Activated T-cell treated with anti-CD3 and anti-CD28 coated beads, Interleukin-2, amount 50 U/mL, for 4 hours (primary cell): ENCODE measurements at regions not wholly inside any gene's neighbourhood (a gene's known extent, or its start where the extent isn't known, plus 50 kb on each side); places are given as distances from the start of the nearest gene placed in this dataset.

Source experiments
- ATAC-seq, 2 donors: fragments of 200-7000 bp; cut with Tn5 transposase; one replicate each; pipeline ENCODE4 v1.10.0; 2021
- DNase-seq: peaks from one replicate; pipeline ENCODE4 v3.0.0-alpha.2; 2020
- H3K27me3 Mint-ChIP-seq: one replicate; pipeline ENCODE4 v1.8.0; 2021; ENCODE audit warnings: low read depth, mixed read lengths
- H3K36me3 Mint-ChIP-seq: one replicate; pipeline ENCODE4 v1.8.0; 2022; ENCODE audit warnings: mixed read lengths; ENCODE audit not compliant: insufficient read depth
- H3K4me1 Mint-ChIP-seq: one replicate; pipeline ENCODE4 v1.8.0; 2021; ENCODE audit warnings: low read depth, mixed read lengths
- H3K4me3 Mint-ChIP-seq: one replicate; pipeline ENCODE4 v1.8.0; 2021; ENCODE audit warnings: mild to moderate bottlenecking, moderate library complexity, mixed read lengths
- H3K9me3 Mint-ChIP-seq: one replicate; pipeline ENCODE4 v1.8.0; 2021; ENCODE audit warnings: mixed read lengths

- H3K4me1 Mint-ChIP-seq: peaks cover 1% of the 10 kb centered on the region
- ATAC-seq: peak; percentile 91
- H3K9me3 Mint-ChIP-seq: no peaks in the 10 kb centered on the region
- no peaks in the 10 kb centered on the region for H3K27me3 Mint-ChIP-seq
- no peak overlapping the region for H3K4me3 Mint-ChIP-seq
- no peaks in the 10 kb centered on the region for H3K36me3 Mint-ChIP-seq
- DNase-seq: no peak
Observed at GRCh38 chr3:28840976-28841376, 439.9 kb upstream of the RBMS3 start.

GRCh38 chr3:28841441-28841840 is 439.4 kb upstream of the RBMS3 start:
- H3K36me3 Mint-ChIP-seq: no peaks in the 10 kb centered on the region
- ATAC-seq (peak; percentile 16 to 26), DNase-seq (no peak)
- H3K4me1 Mint-ChIP-seq: peaks cover 1% of the 10 kb centered on the region
- H3K27me3 Mint-ChIP-seq: no peaks in the 10 kb centered on the region
- H3K9me3 Mint-ChIP-seq: no peaks in the 10 kb centered on the region
- H3K4me3 Mint-ChIP-seq: no peak overlapping the region

GRCh38 chr3:28844298-28845005 is 436.4 kb upstream of the RBMS3 start:
- Mint-ChIP-seq H3K9me3 (no peaks in the 10 kb centered on the region), H3K36me3 (no peaks in the 10 kb centered on the region), H3K4me3 (no peak overlapping the region), H3K27me3 (no peaks in the 10 kb centered on the region), H3K4me1 (peaks cover 1% of the 10 kb centered on the region)
- no peak for ATAC-seq
- no peak for DNase-seq

- no peaks in the 10 kb centered on the region for H3K27me3 Mint-ChIP-seq
Observed at GRCh38 chr3:28845006-28845324, 435.9 kb upstream of the RBMS3 start.

GRCh38 chr3:28846971-28847478 is 433.8 kb upstream of the RBMS3 start:
- Mint-ChIP-seq H3K36me3 (no peaks in the 10 kb centered on the region), H3K4me1 (no peaks in the 10 kb centered on the region), H3K9me3 (no peaks in the 10 kb centered on the region), H3K27me3 (no peaks in the 10 kb centered on the region), H3K4me3 (no peak overlapping the region)
- no peak for ATAC-seq
- no peak for DNase-seq

More at GRCh38 chr3:28845006-28845324, 435.9 kb upstream of the RBMS3 start:
- no peak overlapping the region for H3K4me3 Mint-ChIP-seq
- no peaks in the 10 kb centered on the region for H3K9me3 Mint-ChIP-seq
- H3K4me1 Mint-ChIP-seq: peaks cover 1% of the 10 kb centered on the region
- no peak for DNase-seq
- H3K36me3 Mint-ChIP-seq: no peaks in the 10 kb centered on the region
- no peak for ATAC-seq

- no peaks in the 10 kb centered on the region for H3K27me3 Mint-ChIP-seq
- H3K36me3 Mint-ChIP-seq: no peaks in the 10 kb centered on the region
- ATAC-seq (no peak), DNase-seq (no peak)
- no peaks in the 10 kb centered on the region for H3K9me3 Mint-ChIP-seq
- H3K4me1 Mint-ChIP-seq: no peaks in the 10 kb centered on the region
- H3K4me3 Mint-ChIP-seq: no peak overlapping the region
Observed at GRCh38 chr3:28847736-28848135, 433.1 kb upstream of the RBMS3 start.

- ATAC-seq (no peak), DNase-seq (no peak)
- Mint-ChIP-seq H3K36me3 (no peaks in the 10 kb centered on the region), H3K27me3 (no peaks in the 10 kb centered on the region), H3K9me3 (no peaks in the 10 kb centered on the region), H3K4me3 (no peak overlapping the region), H3K4me1 (no peaks in the 10 kb centered on the region)
Observed at GRCh38 chr3:28850186-28850585, 430.7 kb upstream of the RBMS3 start.

- no peak for ATAC-seq
- no peak for DNase-seq
- Mint-ChIP-seq H3K9me3 (peaks cover 3% of the 10 kb centered on the region), H3K27me3 (no peaks in the 10 kb centered on the region), H3K4me3 (no peak overlapping the region), H3K4me1 (no peaks in the 10 kb centered on the region), H3K36me3 (no peaks in the 10 kb centered on the region)
Observed at GRCh38 chr3:28853830-28854229, 427.0 kb upstream of the RBMS3 start.

GRCh38 chr3:28856796-28857195 is 424.1 kb upstream of the RBMS3 start:
- no peaks in the 10 kb centered on the region for H3K4me1 Mint-ChIP-seq
- no peaks in the 10 kb centered on the region for H3K36me3 Mint-ChIP-seq
- no peak for ATAC-seq
- H3K27me3 Mint-ChIP-seq: peaks cover 2% of the 10 kb centered on the region
- peaks cover 3% of the 10 kb centered on the region for H3K9me3 Mint-ChIP-seq
- H3K4me3 Mint-ChIP-seq: no peak overlapping the region
- DNase-seq: no peak

- Mint-ChIP-seq H3K36me3 (no peaks in the 10 kb centered on the region), H3K4me3 (no peak overlapping the region), H3K27me3 (peaks cover 2% of the 10 kb centered on the region), H3K9me3 (peaks cover 3% of the 10 kb centered on the region), H3K4me1 (no peaks in the 10 kb centered on the region)
- no peak for ATAC-seq
- no peak for DNase-seq
Observed at GRCh38 chr3:28859897-28860296, 421.0 kb upstream of the RBMS3 start.

- H3K27me3 Mint-ChIP-seq: peaks cover 2% of the 10 kb centered on the region
- no peaks in the 10 kb centered on the region for H3K4me1 Mint-ChIP-seq
- no peak overlapping the region for H3K4me3 Mint-ChIP-seq
- no peak for DNase-seq
- ATAC-seq: no peak
- H3K36me3 Mint-ChIP-seq: no peaks in the 10 kb centered on the region
- H3K9me3 Mint-ChIP-seq: peaks cover 3% of the 10 kb centered on the region
Observed at GRCh38 chr3:28860307-28860706, 420.6 kb upstream of the RBMS3 start.

- ATAC-seq (no peak), DNase-seq (no peak)
- peaks cover 2% of the 10 kb centered on the region for H3K27me3 Mint-ChIP-seq
- H3K36me3 Mint-ChIP-seq: no peaks in the 10 kb centered on the region
- H3K9me3 Mint-ChIP-seq: peaks cover 3% of the 10 kb centered on the region
- no peak overlapping the region for H3K4me3 Mint-ChIP-seq
- no peaks in the 10 kb centered on the region for H3K4me1 Mint-ChIP-seq
Observed at GRCh38 chr3:28863186-28863585, 417.7 kb upstream of the RBMS3 start.

GRCh38 chr3:28867836-28868235 is 413.0 kb upstream of the RBMS3 start:
- H3K27me3 Mint-ChIP-seq: no peaks in the 10 kb centered on the region
- no peak for ATAC-seq
- no peak for DNase-seq
- no peaks in the 10 kb centered on the region for H3K9me3 Mint-ChIP-seq
- no peaks in the 10 kb centered on the region for H3K36me3 Mint-ChIP-seq
- no peaks in the 10 kb centered on the region for H3K4me1 Mint-ChIP-seq
- no peak overlapping the region for H3K4me3 Mint-ChIP-seq

GRCh38 chr3:28868897-28869296 is 412.0 kb upstream of the RBMS3 start:
- Mint-ChIP-seq H3K4me1 (no peaks in the 10 kb centered on the region), H3K36me3 (no peaks in the 10 kb centered on the region), H3K9me3 (peaks cover 4% of the 10 kb centered on the region), H3K4me3 (no peak overlapping the region), H3K27me3 (no peaks in the 10 kb centered on the region)
- ATAC-seq (no peak), DNase-seq (no peak)

GRCh38 chr3:28877912-28878311 is 403.0 kb upstream of the RBMS3 start:
- no peaks in the 10 kb centered on the region for H3K36me3 Mint-ChIP-seq
- no peaks in the 10 kb centered on the region for H3K27me3 Mint-ChIP-seq
- no peak overlapping the region for H3K4me3 Mint-ChIP-seq
- no peak for DNase-seq
- ATAC-seq: no peak
- H3K4me1 Mint-ChIP-seq: no peaks in the 10 kb centered on the region
- peaks cover 8% of the 10 kb centered on the region for H3K9me3 Mint-ChIP-seq
